HFFc6 (cell line): ENCODE measurements at regions not wholly inside any gene's neighbourhood (a gene's known extent, or its start where the extent isn't known, plus 50 kb on each side); places are given as distances from the start of the nearest gene placed in this dataset.

Experiments used
- DNase-seq: peaks from one replicate; pipeline ENCODE4 v3.0.0-alpha.2; 2018
- H3K27ac Mint-ChIP-seq: 2 replicates; pipeline ENCODE4 v1.8.0; 2020; ENCODE audit warnings: mild to moderate bottlenecking, mixed read lengths
- H3K27me3 Mint-ChIP-seq: 2 replicates; pipeline ENCODE4 v1.8.0; 2021; ENCODE audit warnings: mild to moderate bottlenecking, moderate library complexity, mixed read lengths; ENCODE audit not compliant: insufficient read depth
- H3K36me3 Mint-ChIP-seq: 2 replicates; pipeline ENCODE4 v1.8.0; 2021; ENCODE audit warnings: low read depth, mixed read lengths
- H3K4me1 Mint-ChIP-seq: 2 replicates; pipeline ENCODE4 v1.8.0; 2020; ENCODE audit warnings: low read depth, mixed read lengths
- H3K4me3 Mint-ChIP-seq: 2 replicates; pipeline ENCODE4 v1.8.0; 2020; ENCODE audit warnings: mild to moderate bottlenecking, moderate library complexity, mixed read lengths
- H3K9me3 Mint-ChIP-seq: 2 replicates; pipeline ENCODE4 v1.8.0; 2020; ENCODE audit warnings: mild to moderate bottlenecking, mixed read lengths
- CTCF ChIP-seq: fragments of 200-600 bp; sonication (generic); IDR thresholded peaks from 2 replicates; pipeline ENCODE4 v1.5.0; 2021; ENCODE audit warnings: antibody characterized with exemption, mild to moderate bottlenecking

GRCh38 chr14:49506650-49507049 lies 79.5 kb downstream of the RPS29 start:
- no peak overlapping the region for H3K4me3 Mint-ChIP-seq
- H3K27ac Mint-ChIP-seq: no peak overlapping the region
- no peak for TF ChIP-seq CTCF
- H3K27me3 Mint-ChIP-seq: peaks cover 17% of the 10 kb centered on the region
- DNase-seq: no peak
- H3K4me1 Mint-ChIP-seq: peaks cover 14% of the 10 kb centered on the region
- no peaks in the 10 kb centered on the region for H3K9me3 Mint-ChIP-seq
- no peaks in the 10 kb centered on the region; the same call in none of the 2 replicates for H3K36me3 Mint-ChIP-seq

GRCh38 chr14:49505041-49505766 lies 81.0 kb downstream of the RPS29 start:
- TF ChIP-seq CTCF: no peak
- H3K9me3 Mint-ChIP-seq: no peaks in the 10 kb centered on the region
- no peaks in the 10 kb centered on the region; the same call in none of the 2 replicates for H3K36me3 Mint-ChIP-seq
- DNase-seq: no peak
- H3K4me3 Mint-ChIP-seq: no peak overlapping the region
- no peak overlapping the region for H3K27ac Mint-ChIP-seq
- peaks cover 7% of the 10 kb centered on the region for H3K4me1 Mint-ChIP-seq
- H3K27me3 Mint-ChIP-seq: peaks cover 29% of the 10 kb centered on the region

- TF ChIP-seq CTCF: peak; percentile 93
- no peaks in the 10 kb centered on the region for H3K36me3 Mint-ChIP-seq
- H3K27ac Mint-ChIP-seq: no peak overlapping the region
- H3K4me1 Mint-ChIP-seq: no peaks in the 10 kb centered on the region
- H3K9me3 Mint-ChIP-seq: no peaks in the 10 kb centered on the region
- peak; percentile 64 for DNase-seq
- H3K27me3 Mint-ChIP-seq: peaks cover 33% of the 10 kb centered on the region
- H3K4me3 Mint-ChIP-seq: no peak overlapping the region
Observed at GRCh38 chr14:49497725-49498348, 88.3 kb downstream of the RPS29 start.

- H3K4me1 Mint-ChIP-seq: no peaks in the 10 kb centered on the region
- DNase-seq: no peak
- peaks cover 35% of the 10 kb centered on the region for H3K27me3 Mint-ChIP-seq
- no peaks in the 10 kb centered on the region for H3K9me3 Mint-ChIP-seq
- TF ChIP-seq CTCF: no peak
- H3K4me3 Mint-ChIP-seq: no peak overlapping the region
- H3K27ac Mint-ChIP-seq: no peak overlapping the region
- H3K36me3 Mint-ChIP-seq: no peaks in the 10 kb centered on the region
Observed at GRCh38 chr14:49497267-49497666, 88.9 kb downstream of the RPS29 start.

GRCh38 chr14:49494836-49495235 lies 91.3 kb downstream of the RPS29 start:
- no peak for DNase-seq
- no peaks in the 10 kb centered on the region for H3K9me3 Mint-ChIP-seq
- no peak overlapping the region for H3K27ac Mint-ChIP-seq
- H3K27me3 Mint-ChIP-seq: peaks cover 21% of the 10 kb centered on the region; the same call in 1 of the 2 replicates
- H3K4me1 Mint-ChIP-seq: no peaks in the 10 kb centered on the region
- no peaks in the 10 kb centered on the region for H3K36me3 Mint-ChIP-seq
- no peak overlapping the region for H3K4me3 Mint-ChIP-seq
- TF ChIP-seq CTCF: no peak
